Left lobe of liver (tissue), 2 donors: ENCODE measurements at regions not wholly inside any gene's neighbourhood (a gene's known extent, or its start where the extent isn't known, plus 50 kb on each side); places are given as distances from the start of the nearest gene placed in this dataset.

Experiments
- ATAC-seq: fragments of 200-7000 bp; cut with Tn5 transposase; one replicate; pipeline ENCODE4 v1.9.1; 2020; ENCODE audit warnings: mild to moderate bottlenecking, moderate library complexity
- DNase-seq: peaks from one replicate; pipeline ENCODE4 v3.0.0-alpha.2; 2020; ENCODE audit warnings: low spot score
- donor health status: DM: no; HTN: no; CAD: no; lungs with moderate emphysema.
- donor health status: DM: no; HTN: yes; CAD: no.

GRCh38 chr10:125514206-125515162 lies 168.5 kb downstream of the TEX36 start:
- DNase-seq (no peak), ATAC-seq (no peak)

- DNase-seq = no peak
- ATAC-seq = no peak
Observed at GRCh38 chr10:125513429-125514182, 169.4 kb downstream of the TEX36 start.

- ATAC-seq (no peak), DNase-seq (no peak)
Observed at GRCh38 chr10:125510998-125511397, 172.0 kb downstream of the TEX36 start.

GRCh38 chr10:125505648-125506047 lies 177.3 kb downstream of the TEX36 start:
- ATAC-seq (no peak), DNase-seq (no peak)

- DNase-seq (no peak), ATAC-seq (no peak)
Observed at GRCh38 chr10:125502276-125502675, 180.7 kb downstream of the TEX36 start.

- ATAC-seq (no peak), DNase-seq (no peak)
Observed at GRCh38 chr10:125495386-125495785, 187.6 kb downstream of the TEX36 start.

GRCh38 chr10:125494651-125495239 lies 188.2 kb downstream of the TEX36 start:
- DNase-seq (no peak), ATAC-seq (no peak)

GRCh38 chr10:125491381-125491780 lies 191.6 kb downstream of the TEX36 start:
- ATAC-seq = no peak
- no peak for DNase-seq

- ATAC-seq (no peak), DNase-seq (no peak)
Observed at GRCh38 chr10:125489731-125490130, 193.2 kb downstream of the TEX36 start.

GRCh38 chr10:125485665-125486064 lies 197.3 kb downstream of the TEX36 start:
- ATAC-seq = no peak
- no peak for DNase-seq

- DNase-seq = no peak
- no peak for ATAC-seq
Observed at GRCh38 chr10:125484035-125484732, 198.8 kb downstream of the TEX36 start.

GRCh38 chr10:125482637-125483036 lies 200.3 kb downstream of the TEX36 start:
- DNase-seq = no peak
- no peak for ATAC-seq

- ATAC-seq (no peak), DNase-seq (no peak)
Observed at GRCh38 chr10:125482108-125482507, 200.9 kb downstream of the TEX36 start.

GRCh38 chr10:125479059-125479458 lies 203.9 kb downstream of the TEX36 start:
- no peak for ATAC-seq
- DNase-seq = no peak

- ATAC-seq = no peak
- DNase-seq = no peak
Observed at GRCh38 chr10:125475815-125476214, 207.1 kb downstream of the TEX36 start.

- DNase-seq (no peak), ATAC-seq (no peak)
Observed at GRCh38 chr10:125473143-125473793, 209.7 kb downstream of the TEX36 start.

GRCh38 chr10:125472010-125472607 lies 210.9 kb downstream of the TEX36 start:
- no peak for DNase-seq
- peak; percentile 15 for ATAC-seq

GRCh38 chr10:125468278-125468677 lies 214.7 kb downstream of the TEX36 start:
- DNase-seq (no peak), ATAC-seq (no peak)

GRCh38 chr10:125466685-125467084 lies 216.3 kb downstream of the TEX36 start:
- ATAC-seq = no peak

GRCh38 chr10:125462845-125463244 lies 220.1 kb downstream of the TEX36 start:
- ATAC-seq (no peak), DNase-seq (no peak)

More at GRCh38 chr10:125466685-125467084, 216.3 kb downstream of the TEX36 start:
- no peak for DNase-seq
